Choroid plexus epithelial cell (primary cell): ENCODE measurements at regions not wholly inside any gene's neighbourhood (a gene's known extent, or its start where the extent isn't known, plus 50 kb on each side); places are given as distances from the start of the nearest gene placed in this dataset.

ENCODE experiments used
- DNase-seq: peaks from one replicate; pipeline ENCODE4 v3.0.0-alpha.2; 2010; ENCODE audit warnings: low read depth
- H3K4me3 ChIP-seq: 2 replicates; pipeline ENCODE4 v1.5.1; 2011; ENCODE audit warnings: low read depth, mild to moderate bottlenecking, control low read depth, low read length, moderate library complexity
- CTCF ChIP-seq: conservative IDR thresholded peaks from 2 replicates; pipeline ENCODE4 v1.5.1; 2011; ENCODE audit warnings: low read depth, mild to moderate bottlenecking, control low read depth, inconsistent platforms, low read length, moderate library complexity

GRCh38 chr13:77397636-77398035 lies 70.7 kb upstream of the MYCBP2 start:
- DNase-seq: peak; percentile 55
- no peak for TF ChIP-seq CTCF
- no peak overlapping the region for H3K4me3 ChIP-seq

GRCh38 chr13:77391475-77391874 lies 64.6 kb upstream of the MYCBP2 start:
- TF ChIP-seq CTCF: no peak
- no peak overlapping the region for H3K4me3 ChIP-seq
- DNase-seq: no peak

- DNase-seq: no peak
- no peak for TF ChIP-seq CTCF
Observed at GRCh38 chr13:77390391-77390790, 63.5 kb upstream of the MYCBP2 start.

GRCh38 chr13:77389625-77390000 lies 62.7 kb upstream of the MYCBP2 start:
- no peak for TF ChIP-seq CTCF
- H3K4me3 ChIP-seq: no peak overlapping the region
- no peak for DNase-seq

More at GRCh38 chr13:77390391-77390790, 63.5 kb upstream of the MYCBP2 start:
- H3K4me3 ChIP-seq: no peak overlapping the region

GRCh38 chr13:77388944-77389624 lies 62.2 kb upstream of the MYCBP2 start:
- no peak for TF ChIP-seq CTCF
- H3K4me3 ChIP-seq: no peak overlapping the region
- no peak for DNase-seq

GRCh38 chr13:77387607-77388200 lies 60.8 kb upstream of the MYCBP2 start:
- DNase-seq: no peak
- no peak overlapping the region for H3K4me3 ChIP-seq
- no peak for TF ChIP-seq CTCF
